Testis (tissue), 2 donors: ENCODE measurements at regions not wholly inside any gene's neighbourhood (a gene's known extent, or its start where the extent isn't known, plus 50 kb on each side); places are given as distances from the start of the nearest gene placed in this dataset.

Experiments used
- DNase-seq: peaks from one replicate; pipeline ENCODE4 v3.0.0-alpha.2; 2019
- H3K27ac ChIP-seq, 2 donors: fragments of 200-600 bp; sonication (generic); one replicate each; pipeline ENCODE4 v1.5.1; 2019
- H3K27me3 ChIP-seq: fragments of 200-600 bp; sonication (generic); one replicate; pipeline ENCODE4 v1.5.1; 2019
- H3K36me3 ChIP-seq: fragments of 200-600 bp; sonication (generic); one replicate; pipeline ENCODE4 v1.5.1; 2017; ENCODE audit warnings: low read depth; ENCODE audit errors: missing control alignments
- H3K4me1 ChIP-seq: fragments of 200-600 bp; sonication (generic); one replicate; pipeline ENCODE4 v1.5.1; 2019
- H3K4me3 ChIP-seq, 2 donors: fragments of 200-600 bp; sonication (generic); one replicate each; pipeline ENCODE4 v1.5.1; 2017 to 2019
- H3K9me3 ChIP-seq: fragments of 200-600 bp; sonication (generic); one replicate; pipeline ENCODE4 v1.5.1; 2017
- POLR2A ChIP-seq: fragments of 450-650 bp; IDR thresholded peaks from one replicate; pipeline ENCODE4 v1.6.1; 2017; ENCODE audit warnings: antibody characterized with exemption, mild to moderate bottlenecking, moderate library complexity
- WGBS, 2 donors: methylation state at CpG; one replicate each; pipeline ENCODE4 v1.1.5; 2018; 5-methylcytosine and 5-hydroxymethylcytosine counted together
- intact Hi-C: fragments of 100-400 bp; cut with DNase I; formaldehyde crosslinking; loops from one replicate; pipeline ENCODE4 v1.15.1; 2023; ENCODE audit warnings: low total_unique reads
- TF ChIP-seq, protein P1 (sequence below), 3 experiments: fragments of 450-650 bp in 2 of 3; fragments of 200-600 bp in 1 of 3; sonication (generic) in 1 of 3; IDR thresholded peaks; one replicate each; pipeline ENCODE4 v1.5.1; 2016 to 2019; ENCODE audit warnings: antibody characterized with exemption in 3 of 3, mild to moderate bottlenecking in 2 of 3, moderate library complexity in 1 of 3

DNA sequence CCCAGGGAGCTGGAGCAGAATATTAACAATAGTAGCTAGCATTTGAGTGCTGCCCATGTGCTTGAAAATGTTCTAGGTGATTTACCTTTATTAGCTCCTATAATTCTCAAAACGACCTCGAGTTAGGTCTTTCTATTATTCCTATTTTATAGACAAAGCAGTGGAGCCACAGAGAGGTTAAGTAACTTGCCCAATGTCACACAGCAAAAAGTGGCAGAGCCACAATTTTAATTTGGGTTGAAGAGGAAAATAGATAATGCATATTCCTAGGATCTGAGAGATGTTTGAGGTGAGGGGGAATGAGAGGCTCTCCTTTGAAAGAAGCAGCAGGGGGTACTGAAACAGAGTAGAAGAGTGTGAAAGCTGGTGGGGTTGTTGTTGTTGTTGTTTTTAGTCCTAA lies 354.5 kb upstream of the SLC35B3 start:
- TF ChIP-seq POLR2A, result no peak
- TF ChIP-seq, protein P1, sequence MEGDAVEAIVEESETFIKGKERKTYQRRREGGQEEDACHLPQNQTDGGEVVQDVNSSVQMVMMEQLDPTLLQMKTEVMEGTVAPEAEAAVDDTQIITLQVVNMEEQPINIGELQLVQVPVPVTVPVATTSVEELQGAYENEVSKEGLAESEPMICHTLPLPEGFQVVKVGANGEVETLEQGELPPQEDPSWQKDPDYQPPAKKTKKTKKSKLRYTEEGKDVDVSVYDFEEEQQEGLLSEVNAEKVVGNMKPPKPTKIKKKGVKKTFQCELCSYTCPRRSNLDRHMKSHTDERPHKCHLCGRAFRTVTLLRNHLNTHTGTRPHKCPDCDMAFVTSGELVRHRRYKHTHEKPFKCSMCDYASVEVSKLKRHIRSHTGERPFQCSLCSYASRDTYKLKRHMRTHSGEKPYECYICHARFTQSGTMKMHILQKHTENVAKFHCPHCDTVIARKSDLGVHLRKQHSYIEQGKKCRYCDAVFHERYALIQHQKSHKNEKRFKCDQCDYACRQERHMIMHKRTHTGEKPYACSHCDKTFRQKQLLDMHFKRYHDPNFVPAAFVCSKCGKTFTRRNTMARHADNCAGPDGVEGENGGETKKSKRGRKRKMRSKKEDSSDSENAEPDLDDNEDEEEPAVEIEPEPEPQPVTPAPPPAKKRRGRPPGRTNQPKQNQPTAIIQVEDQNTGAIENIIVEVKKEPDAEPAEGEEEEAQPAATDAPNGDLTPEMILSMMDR (IDR thresholded peaks at IDR 0.05), result no peak
- Histone ChIP-seq H3K4me1 (no peaks in the 10 kb centered on the region), H3K27me3 (no peaks in the 10 kb centered on the region), H3K27ac (no peak overlapping the region), H3K9me3 (no peaks in the 10 kb centered on the region), H3K36me3 (no peaks in the 10 kb centered on the region), H3K4me3 (no peak overlapping the region)
- intact Hi-C loops, result no loop called here
- WGBS, 2 donors, result 77 to 86% methylated on average over 2 of the region's 2 CpGs
- no peak for DNase-seq

DNA sequence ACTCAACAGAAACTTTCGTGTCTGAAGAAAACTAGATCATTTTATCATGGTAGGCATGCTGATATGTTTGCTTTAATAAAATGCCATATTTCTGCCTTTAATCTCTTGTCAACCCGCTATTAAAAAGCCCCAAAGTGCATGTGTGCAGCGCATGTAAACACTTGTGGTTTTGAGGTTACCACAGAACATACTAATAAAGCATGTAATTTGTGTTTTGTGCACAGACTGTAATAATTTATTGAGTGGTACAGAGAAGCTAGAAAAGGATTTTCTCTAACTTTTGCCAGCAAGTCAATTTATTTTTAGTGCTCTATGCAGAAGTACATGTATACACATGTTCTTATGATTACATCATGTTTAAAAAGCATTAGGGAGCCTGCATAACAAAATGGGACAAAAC lies 349.9 kb upstream of the SLC35B3 start:
- intact Hi-C loops, result no loop called here
- no peak overlapping the region for H3K4me3 ChIP-seq
- no peaks in the 10 kb centered on the region for H3K36me3 ChIP-seq
- H3K9me3 ChIP-seq, result no peaks in the 10 kb centered on the region
- TF ChIP-seq POLR2A, result no peak
- TF ChIP-seq, protein P1 (IDR thresholded peaks at IDR 0.05), result no peak
- DNase-seq, result no peak
- H3K27me3 ChIP-seq, result no peaks in the 10 kb centered on the region
- WGBS, 2 donors, result 81 to 92% methylated on average over 3 of the region's 3 CpGs
- H3K4me1 ChIP-seq, result no peaks in the 10 kb centered on the region
- H3K27ac ChIP-seq, result no peak overlapping the region

GRCh38 chr6:8783191-8783590 lies 347.8 kb upstream of the SLC35B3 start:
- no peaks in the 10 kb centered on the region for H3K27me3 ChIP-seq
- no peak for DNase-seq
- no peak for TF ChIP-seq POLR2A
- TF ChIP-seq, protein P1 (IDR thresholded peaks at IDR 0.05), result no peak
- intact Hi-C loops, result no loop called here
- no peak overlapping the region for H3K4me3 ChIP-seq
- no peak overlapping the region for H3K27ac ChIP-seq
- H3K36me3 ChIP-seq, result no peaks in the 10 kb centered on the region
- H3K9me3 ChIP-seq, result no peaks in the 10 kb centered on the region
- H3K4me1 ChIP-seq, result no peaks in the 10 kb centered on the region

DNA sequence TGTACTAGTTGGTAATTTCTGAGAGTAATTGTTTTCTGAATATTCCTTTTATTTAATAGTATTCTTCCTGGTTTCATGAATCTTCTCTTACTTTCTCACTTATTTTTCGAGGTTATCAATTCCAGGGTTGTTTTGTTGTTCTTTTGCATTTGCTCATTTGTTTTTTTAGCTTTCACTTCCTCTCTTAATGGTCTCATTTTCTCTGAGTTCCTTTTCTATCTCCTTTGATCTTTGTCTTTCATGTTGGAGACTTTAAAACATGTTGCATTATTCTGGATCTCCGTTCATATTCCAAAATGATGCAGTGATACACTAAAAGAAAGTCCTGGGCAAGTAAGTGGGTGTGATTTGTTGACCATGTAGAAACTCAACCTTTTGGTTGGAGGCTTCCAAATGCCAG lies 345.3 kb upstream of the SLC35B3 start:
- intact Hi-C loops, result no loop called here
- Histone ChIP-seq H3K4me3 (no peak overlapping the region), H3K27me3 (no peaks in the 10 kb centered on the region), H3K9me3 (no peaks in the 10 kb centered on the region), H3K36me3 (no peaks in the 10 kb centered on the region), H3K4me1 (no peaks in the 10 kb centered on the region), H3K27ac (no peak overlapping the region)
- WGBS, 2 donors, result 77 to 89% methylated on average over 2 of the region's 2 CpGs
- TF ChIP-seq POLR2A, result no peak
- TF ChIP-seq, protein P1 (IDR thresholded peaks at IDR 0.05), result no peak
- DNase-seq, result no peak

DNA sequence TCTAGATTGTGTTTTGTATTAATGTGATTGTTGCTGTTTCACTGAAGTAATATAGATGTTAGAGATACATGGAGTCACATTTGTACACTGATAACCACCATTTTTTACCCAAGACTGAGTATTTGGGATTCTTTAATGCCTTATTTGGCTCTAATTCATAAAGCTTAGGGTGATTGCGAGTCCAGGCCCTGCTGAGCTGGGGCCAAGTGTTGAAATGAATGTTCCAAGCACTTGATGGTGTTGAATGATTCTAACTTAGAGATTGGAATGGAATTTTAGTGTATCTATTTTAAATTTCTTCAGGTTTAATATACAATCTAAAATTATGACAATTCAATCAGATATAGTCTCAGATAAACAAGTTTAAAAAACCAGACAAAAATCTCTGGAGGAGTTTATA lies 329.4 kb upstream of the SLC35B3 start:
- no peaks in the 10 kb centered on the region for H3K9me3 ChIP-seq
- no peak for TF ChIP-seq POLR2A
- TF ChIP-seq, protein P1 (IDR thresholded peaks at IDR 0.05), result no peak
- H3K36me3 ChIP-seq, result no peaks in the 10 kb centered on the region
- DNase-seq, result no peak
- intact Hi-C loops, result no loop called here
- H3K27me3 ChIP-seq, result no peaks in the 10 kb centered on the region
- no peaks in the 10 kb centered on the region for H3K4me1 ChIP-seq
- H3K4me3 ChIP-seq, result no peak overlapping the region
- 63 to 83% methylated on average over 1 of the region's 1 CpG for WGBS, 2 donors
- H3K27ac ChIP-seq, result no peak overlapping the region
